ENCODE measurements at regions not wholly inside any gene's neighbourhood (a gene's known extent, or its start where the extent isn't known, plus 50 kb on each side); places are given as distances from the start of the nearest gene placed in this dataset.
"Not testable (repeated sequence)": the region's sequence is repeated elsewhere in the genome, so short reads cannot be mapped to it uniquely, and the experiment has no call there.

DNA sequence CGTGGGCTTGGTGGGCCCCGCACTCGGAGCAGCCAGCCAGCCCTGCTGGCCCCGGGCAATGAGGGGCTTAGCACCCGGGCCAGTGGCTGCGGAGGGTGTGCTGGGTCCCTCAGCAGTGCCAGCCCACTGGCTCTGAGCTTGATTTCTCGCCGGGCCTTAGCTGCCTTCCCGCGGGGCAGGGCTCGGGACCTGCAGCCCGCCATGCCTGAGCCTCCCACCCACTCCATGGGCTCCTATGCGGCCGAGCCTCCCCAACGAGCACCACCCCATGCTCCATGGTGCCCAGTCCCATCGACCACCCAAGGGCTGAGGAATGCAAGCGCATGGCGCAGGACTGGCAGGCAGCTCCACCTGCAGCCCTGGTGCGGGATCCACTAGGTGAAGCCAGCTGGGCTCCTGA lies 686.9 kb downstream of the JRKL start:
- H3K27ac ChIP-seq (ENCODE audit: insufficient read depth in 1 of 2, low read depth in 1 of 2, low read length in 2 of 2, poor library complexity in 1 of 2, severe bottlenecking in 2 of 2): not testable (repeated sequence)

GRCh38 chr11:97078443-97078842 lies 688.6 kb downstream of the JRKL start:
- peaks cover 0 to 11% (median 6%) of the 10 kb centered on the region in 5 experiments for H3K9me3 ChIP-seq (ENCODE audit: control extremely low read depth in 1 of 5, control insufficient read depth in 4 of 5, insufficient read depth in 2 of 5, low read depth in 1 of 5, low read length in 4 of 5)
- POLR2A ChIA-PET: no interaction called here
- H3K27me3 ChIP-seq (replicated peaks in 2 of 5; ENCODE audit: control insufficient read depth in 4 of 5, insufficient read depth in 5 of 5, low read length in 4 of 5): no peaks in the 10 kb centered on the region
- DNase-seq: no peak
- H3K36me3 ChIP-seq (ENCODE audit: control insufficient read depth in 4 of 4, insufficient read depth in 4 of 4, low read length in 3 of 4): no peaks in the 10 kb centered on the region
- CTCF ChIA-PET: no interaction called here
- 56% methylated on average over 1 of the region's 2 CpGs for WGBS (ENCODE audit: insufficient coverage)
- no peak overlapping the region for H3K27ac ChIP-seq (ENCODE audit: insufficient read depth in 1 of 2, low read depth in 1 of 2, low read length in 2 of 2, poor library complexity in 1 of 2, severe bottlenecking in 2 of 2)
- H3K4me1 ChIP-seq (ENCODE audit: control extremely low read depth in 1 of 4, control insufficient read depth in 4 of 4, insufficient read depth in 4 of 4, low read length in 3 of 4): no peaks in the 10 kb centered on the region
- no peak overlapping the region for H3K4me3 ChIP-seq (ENCODE audit: control insufficient read depth in 1 of 7, extremely low read depth in 1 of 7, insufficient read depth in 4 of 7, low read depth in 2 of 7, low read length in 6 of 7)

More for the DNA sequence above, 686.9 kb downstream of the JRKL start:
- DNase-seq; H3K36me3 ChIP-seq (ENCODE audit: control insufficient read depth in 4 of 4, insufficient read depth in 4 of 4, low read length in 3 of 4); H3K4me1 ChIP-seq (ENCODE audit: control extremely low read depth in 1 of 4, control insufficient read depth in 4 of 4, insufficient read depth in 4 of 4, low read length in 3 of 4); H3K27me3 ChIP-seq (replicated peaks in 2 of 5; ENCODE audit: control insufficient read depth in 4 of 5, insufficient read depth in 5 of 5, low read length in 4 of 5); H3K4me3 ChIP-seq (ENCODE audit: control insufficient read depth in 1 of 7, extremely low read depth in 1 of 7, insufficient read depth in 4 of 7, low read depth in 2 of 7, low read length in 6 of 7); POLR2A ChIA-PET; CTCF ChIA-PET: not testable (repeated sequence)
- H3K9me3 ChIP-seq (ENCODE audit: control extremely low read depth in 1 of 5, control insufficient read depth in 4 of 5, insufficient read depth in 2 of 5, low read depth in 1 of 5, low read length in 4 of 5): peaks cover 0 to 16% (median 6%) of the 10 kb centered on the region in 5 experiments
- WGBS (ENCODE audit: insufficient coverage): 100% methylated on average over 4 of the region's 19 CpGs

- CTCF ChIA-PET: interaction anchor here (0.7 kb wide), 1 partner anchor 249 kb away, joined by 3 read pairs; no protein-coding TSS in a partner anchor
- no peak overlapping the region for H3K27ac ChIP-seq (ENCODE audit: insufficient read depth in 1 of 2, low read depth in 1 of 2, low read length in 2 of 2, poor library complexity in 1 of 2, severe bottlenecking in 2 of 2)
- H3K4me1 ChIP-seq (ENCODE audit: control extremely low read depth in 1 of 4, control insufficient read depth in 4 of 4, insufficient read depth in 4 of 4, low read length in 3 of 4): no peaks in the 10 kb centered on the region
- H3K36me3 ChIP-seq (ENCODE audit: control insufficient read depth in 4 of 4, insufficient read depth in 4 of 4, low read length in 3 of 4): no peaks in the 10 kb centered on the region
- DNase-seq: no peak
- H3K4me3 ChIP-seq (ENCODE audit: control insufficient read depth in 1 of 7, extremely low read depth in 1 of 7, insufficient read depth in 4 of 7, low read depth in 2 of 7, low read length in 6 of 7): no peak overlapping the region
- peaks cover 0 to 3% (median 0%) of the 10 kb centered on the region in 5 experiments for H3K9me3 ChIP-seq (ENCODE audit: control extremely low read depth in 1 of 5, control insufficient read depth in 4 of 5, insufficient read depth in 2 of 5, low read depth in 1 of 5, low read length in 4 of 5)
- no peaks in the 10 kb centered on the region for H3K27me3 ChIP-seq (replicated peaks in 2 of 5; ENCODE audit: control insufficient read depth in 4 of 5, insufficient read depth in 5 of 5, low read length in 4 of 5)
- POLR2A ChIA-PET: no interaction called here
These were observed 689.4 kb downstream of the JRKL start for GRCh38 chr11:97079244-97079643.

DNA sequence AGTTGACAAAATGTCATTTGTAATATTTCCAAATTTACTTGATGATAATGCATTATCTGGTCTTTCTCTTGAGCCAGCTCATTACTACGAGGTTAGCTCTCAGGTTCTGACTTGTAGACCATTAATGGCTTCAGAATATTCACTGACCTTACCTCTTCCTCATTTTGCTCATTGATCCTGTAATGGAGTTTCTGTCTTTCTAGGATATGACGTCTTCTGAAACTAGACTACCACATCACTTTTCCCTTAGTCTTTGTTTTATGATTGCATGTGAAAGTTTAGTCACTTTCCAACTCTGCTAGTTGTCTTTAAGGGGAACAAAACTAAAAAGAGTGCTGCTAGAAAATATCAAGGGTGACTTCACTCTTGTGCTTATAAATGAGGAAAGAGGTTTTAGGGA lies 697.6 kb downstream of the JRKL start:
- H3K4me3 ChIP-seq (ENCODE audit: control insufficient read depth in 1 of 7, extremely low read depth in 1 of 7, insufficient read depth in 4 of 7, low read depth in 2 of 7, low read length in 6 of 7): no peak overlapping the region
- WGBS (ENCODE audit: insufficient coverage): no CpG with 5 or more reads among the region's 2 CpGs
- DNase-seq: no peak
- no peaks in the 10 kb centered on the region for H3K36me3 ChIP-seq (ENCODE audit: control insufficient read depth in 4 of 4, insufficient read depth in 4 of 4, low read length in 3 of 4)
- ChIA-PET POLR2A (no interaction called here), CTCF (no interaction called here)
- no peaks in the 10 kb centered on the region for H3K27me3 ChIP-seq (replicated peaks in 2 of 5; ENCODE audit: control insufficient read depth in 4 of 5, insufficient read depth in 5 of 5, low read length in 4 of 5)
- no peak overlapping the region for H3K27ac ChIP-seq (ENCODE audit: insufficient read depth in 1 of 2, low read depth in 1 of 2, low read length in 2 of 2, poor library complexity in 1 of 2, severe bottlenecking in 2 of 2)
- no peaks in the 10 kb centered on the region for H3K9me3 ChIP-seq (ENCODE audit: control extremely low read depth in 1 of 5, control insufficient read depth in 4 of 5, insufficient read depth in 2 of 5, low read depth in 1 of 5, low read length in 4 of 5)
- no peaks in the 10 kb centered on the region for H3K4me1 ChIP-seq (ENCODE audit: control extremely low read depth in 1 of 4, control insufficient read depth in 4 of 4, insufficient read depth in 4 of 4, low read length in 3 of 4)

DNA sequence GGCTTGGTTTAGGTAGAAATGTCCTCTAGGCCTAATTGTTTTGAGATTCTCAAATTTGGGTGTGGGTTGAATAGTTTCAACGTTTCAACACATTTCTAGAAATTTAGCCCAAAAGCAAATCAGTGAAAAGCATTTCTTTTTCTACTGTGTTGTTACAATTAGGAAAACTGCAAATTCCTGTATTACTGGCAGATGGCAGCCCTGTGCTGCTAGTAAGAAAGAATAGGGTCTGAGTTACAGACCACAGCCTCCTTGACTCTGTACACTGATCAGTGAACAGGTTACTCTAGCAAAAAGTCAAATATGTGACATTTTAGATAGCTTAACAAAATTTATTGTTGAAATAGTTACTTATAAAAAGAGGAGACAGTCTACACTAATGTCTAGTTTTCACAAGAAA lies 703.0 kb downstream of the JRKL start:
- Histone ChIP-seq H3K4me1 (ENCODE audit: control extremely low read depth in 1 of 4, control insufficient read depth in 4 of 4, insufficient read depth in 4 of 4, low read length in 3 of 4) (no peaks in the 10 kb centered on the region), H3K27me3 (replicated peaks in 2 of 5; ENCODE audit: control insufficient read depth in 4 of 5, insufficient read depth in 5 of 5, low read length in 4 of 5) (no peaks in the 10 kb centered on the region), H3K9me3 (ENCODE audit: control extremely low read depth in 1 of 5, control insufficient read depth in 4 of 5, insufficient read depth in 2 of 5, low read depth in 1 of 5, low read length in 4 of 5) (no peaks in the 10 kb centered on the region), H3K4me3 (ENCODE audit: control insufficient read depth in 1 of 7, extremely low read depth in 1 of 7, insufficient read depth in 4 of 7, low read depth in 2 of 7, low read length in 6 of 7) (no peak overlapping the region), H3K27ac (ENCODE audit: insufficient read depth in 1 of 2, low read depth in 1 of 2, low read length in 2 of 2, poor library complexity in 1 of 2, severe bottlenecking in 2 of 2) (no peak overlapping the region), H3K36me3 (ENCODE audit: control insufficient read depth in 4 of 4, insufficient read depth in 4 of 4, low read length in 3 of 4) (no peaks in the 10 kb centered on the region)
- DNase-seq: no peak
- POLR2A ChIA-PET: no interaction called here
- CTCF ChIA-PET: no interaction called here
- WGBS (ENCODE audit: insufficient coverage): no CpG with 5 or more reads among the region's 1 CpG

DNA sequence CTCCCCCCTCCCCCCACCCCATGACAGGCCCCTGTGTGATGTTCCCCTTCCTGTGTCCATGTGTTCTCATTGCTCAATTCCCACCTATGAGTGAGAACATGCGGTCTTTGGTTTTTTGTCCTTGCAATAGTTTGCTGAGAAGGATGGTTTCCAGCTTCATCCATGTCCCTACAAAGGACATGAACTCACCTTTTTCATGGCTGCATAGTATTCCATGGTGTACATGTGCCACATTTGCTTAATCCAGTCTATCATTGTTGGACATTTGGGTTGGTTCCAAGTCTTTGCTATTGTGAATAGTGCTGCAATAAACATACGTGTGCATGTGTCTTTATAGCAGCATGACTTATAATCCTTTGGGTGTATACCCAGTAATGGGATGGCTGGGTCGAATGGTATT lies 712.4 kb downstream of the JRKL start:
- H3K4me1 ChIP-seq (ENCODE audit: control extremely low read depth in 1 of 4, control insufficient read depth in 4 of 4, insufficient read depth in 4 of 4, low read length in 3 of 4); CTCF ChIA-PET; H3K9me3 ChIP-seq (ENCODE audit: control extremely low read depth in 1 of 5, control insufficient read depth in 4 of 5, insufficient read depth in 2 of 5, low read depth in 1 of 5, low read length in 4 of 5); H3K27ac ChIP-seq (ENCODE audit: insufficient read depth in 1 of 2, low read depth in 1 of 2, low read length in 2 of 2, poor library complexity in 1 of 2, severe bottlenecking in 2 of 2); POLR2A ChIA-PET; H3K36me3 ChIP-seq (ENCODE audit: control insufficient read depth in 4 of 4, insufficient read depth in 4 of 4, low read length in 3 of 4); H3K27me3 ChIP-seq (replicated peaks in 2 of 5; ENCODE audit: control insufficient read depth in 4 of 5, insufficient read depth in 5 of 5, low read length in 4 of 5); H3K4me3 ChIP-seq (ENCODE audit: control insufficient read depth in 1 of 7, extremely low read depth in 1 of 7, insufficient read depth in 4 of 7, low read depth in 2 of 7, low read length in 6 of 7); DNase-seq: not testable (repeated sequence)
- no CpG with 5 or more reads among the region's 3 CpGs for WGBS (ENCODE audit: insufficient coverage)

DNA sequence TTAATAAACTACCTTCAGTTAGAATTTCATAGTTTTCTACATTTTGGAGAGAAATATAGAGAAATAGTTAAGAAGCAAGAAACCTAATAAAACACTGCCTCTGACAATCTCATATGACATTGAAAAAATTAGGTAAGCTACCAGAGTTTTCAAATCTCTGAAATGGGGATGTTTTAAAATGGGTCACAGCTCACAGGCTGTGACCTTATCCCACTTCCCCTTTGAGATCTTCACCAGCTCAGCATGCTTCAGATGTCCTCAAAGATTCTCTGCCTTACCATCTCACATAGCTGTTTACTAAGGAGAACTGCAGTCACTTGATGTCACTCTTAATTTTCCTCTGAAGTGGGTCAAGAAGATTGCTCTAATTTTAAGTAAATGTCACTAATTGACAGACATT lies 717.8 kb downstream of the JRKL start:
- POLR2A ChIA-PET: no interaction called here
- no peaks in the 10 kb centered on the region for H3K27me3 ChIP-seq (replicated peaks in 2 of 5; ENCODE audit: control insufficient read depth in 4 of 5, insufficient read depth in 5 of 5, low read length in 4 of 5)
- CTCF ChIA-PET: no interaction called here

DNA sequence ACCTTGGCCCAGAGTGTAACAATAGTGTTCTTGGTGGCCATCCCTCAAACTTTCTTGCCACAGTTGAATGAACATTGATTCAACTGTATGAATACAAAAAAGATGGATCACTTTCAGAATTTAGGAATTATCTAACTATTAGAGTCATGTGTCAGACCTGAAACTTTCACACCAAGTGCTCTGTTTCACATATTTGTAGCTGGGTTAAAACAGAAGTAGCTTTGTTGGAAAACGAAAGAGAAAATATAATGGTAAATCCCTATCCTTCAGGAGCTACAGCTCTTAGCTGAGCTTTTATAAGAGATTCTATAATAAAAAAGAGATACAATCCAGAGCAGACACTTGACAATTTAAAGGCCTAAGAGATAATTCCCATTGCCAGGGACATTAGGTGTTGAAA lies 719.3 kb downstream of the JRKL start:
- H3K9me3 ChIP-seq (ENCODE audit: control extremely low read depth in 1 of 5, control insufficient read depth in 4 of 5, insufficient read depth in 2 of 5, low read depth in 1 of 5, low read length in 4 of 5): peaks cover 0 to 2% (median 0%) of the 10 kb centered on the region in 5 experiments
- no peaks in the 10 kb centered on the region for H3K4me1 ChIP-seq (ENCODE audit: control extremely low read depth in 1 of 4, control insufficient read depth in 4 of 4, insufficient read depth in 4 of 4, low read length in 3 of 4)
- no CpG with 5 or more reads among the region's 1 CpG for WGBS (ENCODE audit: insufficient coverage)
- H3K36me3 ChIP-seq (ENCODE audit: control insufficient read depth in 4 of 4, insufficient read depth in 4 of 4, low read length in 3 of 4): no peaks in the 10 kb centered on the region
- H3K4me3 ChIP-seq (ENCODE audit: control insufficient read depth in 1 of 7, extremely low read depth in 1 of 7, insufficient read depth in 4 of 7, low read depth in 2 of 7, low read length in 6 of 7): no peak overlapping the region
- DNase-seq: no peak
- H3K27ac ChIP-seq (ENCODE audit: insufficient read depth in 1 of 2, low read depth in 1 of 2, low read length in 2 of 2, poor library complexity in 1 of 2, severe bottlenecking in 2 of 2): no peak overlapping the region
- ChIA-PET CTCF (no interaction called here), POLR2A (no interaction called here)
- H3K27me3 ChIP-seq (replicated peaks in 2 of 5; ENCODE audit: control insufficient read depth in 4 of 5, insufficient read depth in 5 of 5, low read length in 4 of 5): no peaks in the 10 kb centered on the region

More for the DNA sequence above, 717.8 kb downstream of the JRKL start:
- peaks cover 0 to 2% (median 0%) of the 10 kb centered on the region in 5 experiments for H3K9me3 ChIP-seq (ENCODE audit: control extremely low read depth in 1 of 5, control insufficient read depth in 4 of 5, insufficient read depth in 2 of 5, low read depth in 1 of 5, low read length in 4 of 5)
- H3K4me3 ChIP-seq (ENCODE audit: control insufficient read depth in 1 of 7, extremely low read depth in 1 of 7, insufficient read depth in 4 of 7, low read depth in 2 of 7, low read length in 6 of 7): no peak overlapping the region
- no peaks in the 10 kb centered on the region for H3K36me3 ChIP-seq (ENCODE audit: control insufficient read depth in 4 of 4, insufficient read depth in 4 of 4, low read length in 3 of 4)
- no peaks in the 10 kb centered on the region for H3K4me1 ChIP-seq (ENCODE audit: control extremely low read depth in 1 of 4, control insufficient read depth in 4 of 4, insufficient read depth in 4 of 4, low read length in 3 of 4)
- DNase-seq: no peak
- no peak overlapping the region for H3K27ac ChIP-seq (ENCODE audit: insufficient read depth in 1 of 2, low read depth in 1 of 2, low read length in 2 of 2, poor library complexity in 1 of 2, severe bottlenecking in 2 of 2)

Measured in common myeloid progenitor, CD34-positive (primary cell).